PC-9 (cell line): ENCODE measurements at regions not wholly inside any gene's neighbourhood (a gene's known extent, or its start where the extent isn't known, plus 50 kb on each side); places are given as distances from the start of the nearest gene placed in this dataset.

Experiments
- BruUV-seq: library from RNA; stranded (reverse); fragments of 400-500 nt; replicated peaks from 2 replicates; lab custom pipeline; 2021; lab: Mats Ljungman, UMichigan
- CTCF ChIA-PET: fragments of 300-600 bp; sonication (Branson Sonifier 250); formaldehyde crosslinking; loops from one replicate; lab custom pipeline; 2022; ENCODE audit warnings: antibody characterized with exemption; lab: Charles Lee
- POLR2A ChIA-PET: fragments of 300-600 bp; sonication (Branson Sonifier 250); formaldehyde crosslinking; loops from one replicate; lab custom pipeline; 2022; ENCODE audit warnings: antibody characterized with exemption; ENCODE audit not compliant: unreplicated experiment; lab: Charles Lee
- DNase-seq, 2 experiments: peaks; one replicate each; pipeline versions ENCODE4 v3.0.0 to v3.0.0-alpha.2; 2015 to 2022; ENCODE audit warnings: mixed read lengths in 1 of 2
- H2AFZ ChIP-seq: fragments of 200-600 bp; sonication (generic); 2 replicates; pipeline ENCODE4 v1.8.1; 2017; ENCODE audit warnings: antibody characterized with exemption
- H3F3A ChIP-seq: fragments of 200-600 bp; sonication (generic); 2 replicates; pipeline ENCODE4 v1.8.1; 2017; ENCODE audit warnings: antibody characterized with exemption, mild to moderate bottlenecking, low read depth; ENCODE audit not compliant: insufficient read depth
- H3K27ac ChIP-seq: fragments of 200-600 bp; sonication (generic); 2 replicates; pipeline ENCODE4 v1.6.1; 2016; ENCODE audit warnings: mixed run types
- H3K27me3 ChIP-seq: fragments of 200-600 bp; sonication (generic); 2 replicates; pipeline ENCODE4 v1.6.1; 2016; ENCODE audit warnings: low read depth, mixed run types; ENCODE audit not compliant: insufficient read depth
- H3K36me3 ChIP-seq: fragments of 200-600 bp; sonication (generic); 2 replicates; pipeline ENCODE4 v1.6.1; 2016; ENCODE audit warnings: low read depth, mixed run types
- H3K4me1 ChIP-seq: fragments of 200-600 bp; sonication (generic); replicated peaks from 2 replicates; pipeline ENCODE4 v1.6.1; 2016; ENCODE audit warnings: mixed run types; ENCODE audit not compliant: insufficient read depth
- H3K4me2 ChIP-seq: fragments of 200-600 bp; sonication (generic); 2 replicates; pipeline ENCODE4 v1.6.1; 2017; ENCODE audit warnings: mixed run types
- H3K4me3 ChIP-seq: fragments of 200-600 bp; sonication (generic); 2 replicates; pipeline ENCODE4 v1.6.1; 2016; ENCODE audit warnings: mixed run types
- H3K79me2 ChIP-seq: fragments of 200-600 bp; sonication (generic); 2 replicates; pipeline ENCODE4 v1.6.1; 2017; ENCODE audit warnings: low read depth, mixed run types
- H3K9me2 ChIP-seq: fragments of 200-600 bp; sonication (generic); 2 replicates; pipeline ENCODE4 v1.8.1; 2017; ENCODE audit warnings: mild to moderate bottlenecking; ENCODE audit not compliant: insufficient read depth
- H3K9me3 ChIP-seq: fragments of 200-600 bp; sonication (generic); 2 replicates; pipeline ENCODE4 v1.8.1; 2016; ENCODE audit warnings: low read depth; ENCODE audit not compliant: insufficient read depth
- H4K20me1 ChIP-seq: fragments of 200-600 bp; sonication (generic); 2 replicates; pipeline ENCODE4 v1.8.1; 2017; ENCODE audit not compliant: insufficient read depth
- EZH2 ChIP-seq: fragments of 200-600 bp; sonication (generic); IDR thresholded peaks from 2 replicates; pipeline ENCODE4 v1.8.0; 2017; ENCODE audit warnings: antibody characterized with exemption, low read depth
- intact Hi-C: fragments of 100-400 bp; cut with micrococcal nuclease; formaldehyde crosslinking; loops from one replicate; pipeline ENCODE4 v1.10.0; 2022; ENCODE audit not compliant: unreplicated experiment
- TF ChIP-seq, protein P1 (sequence below): fragments of 200-600 bp; sonication (generic); conservative IDR thresholded peaks from 2 replicates; pipeline ENCODE4 v1.6.1; 2017; ENCODE audit warnings: mixed run types, antibody characterized with exemption, mild to moderate bottlenecking, moderate library complexity

DNA sequence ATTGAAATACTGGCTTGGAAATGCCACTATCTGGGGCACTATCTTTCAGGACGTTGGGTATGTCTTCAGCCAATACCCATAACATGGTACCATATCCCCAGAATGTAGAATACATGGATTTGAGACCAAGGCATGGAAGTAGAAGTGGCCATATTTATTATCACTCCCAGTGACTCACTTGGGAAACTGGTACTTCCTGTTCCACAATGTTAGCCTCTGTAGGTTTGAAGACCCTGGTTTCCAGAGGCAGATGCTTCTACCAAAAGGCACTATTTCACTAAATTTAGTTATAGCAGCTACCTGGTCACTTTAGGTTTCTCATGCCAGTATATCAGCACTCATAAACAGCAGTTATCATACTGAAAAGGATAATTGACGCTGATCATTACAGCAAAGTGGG is 184.2 kb downstream of the CCDC71L start:
- H3K79me2 ChIP-seq: no peaks in the 10 kb centered on the region
- 0 out of 2 replicates have a peak overlapping the region, but pooled peaks have one; percentile 8 for H2AFZ ChIP-seq
- CTCF ChIA-PET: no interaction called here

DNA sequence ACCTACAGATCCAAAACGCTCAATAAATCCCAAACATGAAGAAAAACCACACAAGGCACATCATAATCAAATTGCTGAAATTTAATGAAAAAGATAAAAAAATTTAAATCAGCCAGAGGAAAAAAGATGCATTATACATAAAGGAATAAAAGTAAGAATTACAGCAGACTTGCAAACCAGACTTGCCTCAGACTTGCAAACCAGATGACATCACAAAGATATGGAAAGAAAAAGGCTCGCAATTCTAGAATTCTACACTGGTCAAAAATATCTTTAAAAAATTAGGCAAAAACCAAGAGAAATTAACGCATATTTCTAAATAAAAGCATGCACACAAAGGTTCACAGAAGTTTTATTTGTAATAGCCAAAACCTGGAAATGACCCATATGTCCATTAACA is 188.0 kb upstream of the NAMPT start:
- ChIA-PET POLR2A (no interaction called here), CTCF (no interaction called here)
- no peaks in the 10 kb centered on the region for H3K79me2 ChIP-seq
- intact Hi-C loops: no loop called here
- no peaks in the 10 kb centered on the region; the same call in 1 of the 2 replicates for H3K4me1 ChIP-seq
- H3K9me2 ChIP-seq: no peaks in the 10 kb centered on the region
- TF ChIP-seq, protein P1, sequence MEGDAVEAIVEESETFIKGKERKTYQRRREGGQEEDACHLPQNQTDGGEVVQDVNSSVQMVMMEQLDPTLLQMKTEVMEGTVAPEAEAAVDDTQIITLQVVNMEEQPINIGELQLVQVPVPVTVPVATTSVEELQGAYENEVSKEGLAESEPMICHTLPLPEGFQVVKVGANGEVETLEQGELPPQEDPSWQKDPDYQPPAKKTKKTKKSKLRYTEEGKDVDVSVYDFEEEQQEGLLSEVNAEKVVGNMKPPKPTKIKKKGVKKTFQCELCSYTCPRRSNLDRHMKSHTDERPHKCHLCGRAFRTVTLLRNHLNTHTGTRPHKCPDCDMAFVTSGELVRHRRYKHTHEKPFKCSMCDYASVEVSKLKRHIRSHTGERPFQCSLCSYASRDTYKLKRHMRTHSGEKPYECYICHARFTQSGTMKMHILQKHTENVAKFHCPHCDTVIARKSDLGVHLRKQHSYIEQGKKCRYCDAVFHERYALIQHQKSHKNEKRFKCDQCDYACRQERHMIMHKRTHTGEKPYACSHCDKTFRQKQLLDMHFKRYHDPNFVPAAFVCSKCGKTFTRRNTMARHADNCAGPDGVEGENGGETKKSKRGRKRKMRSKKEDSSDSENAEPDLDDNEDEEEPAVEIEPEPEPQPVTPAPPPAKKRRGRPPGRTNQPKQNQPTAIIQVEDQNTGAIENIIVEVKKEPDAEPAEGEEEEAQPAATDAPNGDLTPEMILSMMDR: no peak
- no peak for TF ChIP-seq EZH2
- H3K27ac ChIP-seq: no peak overlapping the region
- no peak for DNase-seq
- no peaks in the 10 kb centered on the region; the same call in 1 of the 2 replicates for H3K9me3 ChIP-seq
- H4K20me1 ChIP-seq: no peaks in the 10 kb centered on the region
- H3K4me2 ChIP-seq: no peak overlapping the region
- no peaks in the 10 kb centered on the region for H3K27me3 ChIP-seq
- H3K4me3 ChIP-seq: no peak overlapping the region
- no peaks in the 10 kb centered on the region for H3K36me3 ChIP-seq
- no TSS peak for BruUV-seq
- no peaks in the 10 kb centered on the region for H3F3A ChIP-seq
- no peak overlapping the region for H2AFZ ChIP-seq

More for the DNA sequence above, 184.2 kb downstream of the CCDC71L start:
- H3F3A ChIP-seq: no peaks in the 10 kb centered on the region
- H3K4me3 ChIP-seq: no peak overlapping the region
- H3K27me3 ChIP-seq: no peaks in the 10 kb centered on the region
- H3K27ac ChIP-seq: no peak overlapping the region
- no peaks in the 10 kb centered on the region; the same call in 1 of the 2 replicates for H3K4me1 ChIP-seq
- POLR2A ChIA-PET: interaction anchor here (0.5 kb wide), 1 partner anchor 40 kb away, joined by 3 read pairs; no protein-coding TSS in a partner anchor
- TF ChIP-seq EZH2: no peak
- TF ChIP-seq, protein P1: no peak
- DNase-seq: no peak
- H3K9me2 ChIP-seq: no peaks in the 10 kb centered on the region
- no TSS peak for BruUV-seq
- no peaks in the 10 kb centered on the region for H3K9me3 ChIP-seq
- intact Hi-C loops: loop anchor here (1.0 kb wide), 1 partner anchor 39 kb away; no protein-coding TSS in a partner anchor
- H4K20me1 ChIP-seq: no peaks in the 10 kb centered on the region
- H3K4me2 ChIP-seq: no peak overlapping the region
- no peaks in the 10 kb centered on the region for H3K36me3 ChIP-seq

DNA sequence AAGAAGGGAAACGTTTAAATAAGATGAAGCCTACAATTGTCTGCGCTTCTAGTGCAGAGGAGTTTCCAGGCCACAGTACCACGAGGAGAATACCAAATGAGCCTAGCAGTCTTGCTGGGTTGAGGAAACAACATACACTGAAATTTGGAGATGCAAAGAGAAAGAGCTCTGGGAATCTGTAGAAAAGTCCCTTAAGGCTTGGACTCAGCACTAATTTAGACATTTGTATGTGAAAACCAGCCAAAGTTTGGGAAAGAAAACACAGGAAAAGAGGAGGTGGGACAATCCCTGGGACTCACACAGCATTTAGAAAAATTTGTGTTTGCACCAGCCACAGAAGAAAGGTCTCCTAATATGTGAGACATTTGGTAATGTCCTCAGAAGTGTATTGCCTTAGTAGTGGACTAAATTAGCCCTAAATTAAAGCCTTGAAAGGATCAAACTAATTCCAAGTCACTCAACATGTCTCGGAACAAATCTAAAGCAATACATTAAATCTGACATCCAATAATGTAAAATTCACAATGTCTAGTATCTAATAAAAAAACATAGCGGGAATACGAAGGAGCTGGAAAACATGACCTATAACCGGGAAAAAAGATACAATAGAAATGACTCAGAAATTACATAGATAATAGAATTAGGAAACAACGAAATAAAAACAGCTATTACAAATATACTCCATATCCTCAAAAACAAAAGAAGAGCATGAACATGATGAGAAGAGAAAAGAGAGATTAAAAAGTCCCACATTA is 187.1 kb upstream of the NAMPT start:
- H3F3A ChIP-seq: no peaks in the 10 kb centered on the region
- H3K27me3 ChIP-seq: no peaks in the 10 kb centered on the region
- TF ChIP-seq EZH2: no peak
- TF ChIP-seq, protein P1: no peak
- H3K9me2 ChIP-seq: no peaks in the 10 kb centered on the region
- H2AFZ ChIP-seq: 0 out of 2 replicates have a peak overlapping the region, but pooled peaks have one; percentile 13
- H3K27ac ChIP-seq: no peak overlapping the region
- H3K36me3 ChIP-seq: no peaks in the 10 kb centered on the region
- DNase-seq: no peak
- H3K4me2 ChIP-seq: no peak overlapping the region
- ChIA-PET POLR2A (no interaction called here), CTCF (no interaction called here)
- H3K9me3 ChIP-seq: no peaks in the 10 kb centered on the region; the same call in 1 of the 2 replicates
- H3K4me3 ChIP-seq: no peak overlapping the region
- no peaks in the 10 kb centered on the region for H3K79me2 ChIP-seq
- H4K20me1 ChIP-seq: no peaks in the 10 kb centered on the region
- no peaks in the 10 kb centered on the region; the same call in 1 of the 2 replicates for H3K4me1 ChIP-seq
- BruUV-seq: no TSS peak
- intact Hi-C loops: no loop called here
